ENCODE measurements at regions not wholly inside any gene's neighbourhood (a gene's known extent, or its start where the extent isn't known, plus 50 kb on each side); places are given as distances from the start of the nearest gene placed in this dataset.

- peak; percentile 48 for DNase-seq (ENCODE audit: low spot score)
- TF ChIP-seq CTCF (IDR thresholded peaks at IDR 0.05; ENCODE audit: extremely low read depth, missing control alignments): no peak
Observed at GRCh38 chr22:19610518-19611253, 86.5 kb upstream of the CLDN5 start.

- no peak for TF ChIP-seq CTCF (IDR thresholded peaks at IDR 0.05; ENCODE audit: extremely low read depth, missing control alignments)
- DNase-seq (ENCODE audit: low spot score): no peak
Observed at GRCh38 chr22:19611590-19611989, 87.4 kb upstream of the CLDN5 start.

GRCh38 chr22:19612866-19613572 is 88.8 kb upstream of the CLDN5 start:
- no peak for DNase-seq (ENCODE audit: low spot score)
- TF ChIP-seq CTCF (IDR thresholded peaks at IDR 0.05; ENCODE audit: extremely low read depth, missing control alignments): no peak

- no peak for DNase-seq (ENCODE audit: low spot score)
- no peak for TF ChIP-seq CTCF (IDR thresholded peaks at IDR 0.05; ENCODE audit: extremely low read depth, missing control alignments)
Observed at GRCh38 chr22:19614536-19614863, 90.3 kb upstream of the CLDN5 start.

- TF ChIP-seq CTCF (IDR thresholded peaks at IDR 0.05; ENCODE audit: extremely low read depth, missing control alignments): no peak
- DNase-seq (ENCODE audit: low spot score): peak; percentile 54
Observed at GRCh38 chr22:19615001-19615461, 90.8 kb upstream of the CLDN5 start.

- TF ChIP-seq CTCF (IDR thresholded peaks at IDR 0.05; ENCODE audit: extremely low read depth, missing control alignments): no peak
- no peak for DNase-seq (ENCODE audit: low spot score)
Observed at GRCh38 chr22:19615867-19616581, 91.8 kb upstream of the CLDN5 start.
